Body of pancreas (tissue), 4 donors: ENCODE measurements at regions not wholly inside any gene's neighbourhood (a gene's known extent, or its start where the extent isn't known, plus 50 kb on each side); places are given as distances from the start of the nearest gene placed in this dataset.
A peak's percentile ranks its signal among the peaks of the same experiment; 100 is the strongest.

Experiments used
- ATAC-seq: fragments of 150-250 bp; one replicate; pipeline ENCODE4 v1.9.1; 2016
- DNase-seq, 4 donors: peaks; one replicate each; pipeline ENCODE4 v3.0.0-alpha.2; 2019
- H3K27ac ChIP-seq, 4 donors: fragments of 200-600 bp; sonication (generic); 1 replicate in 3 of 4; 2 replicates in 1 of 4; pipeline versions ENCODE4 v1.5.1 to v1.6.1; 2016 to 2019; ENCODE audit warnings: mild to moderate bottlenecking in 1 of 4, mixed read lengths in 1 of 4, moderate library complexity in 1 of 4
- H3K27me3 ChIP-seq, 2 donors: fragments of 200-600 bp; sonication (generic); one replicate each; pipeline ENCODE4 v1.6.0; 2016; ENCODE audit warnings: mild to moderate bottlenecking in 1 of 2
- H3K36me3 ChIP-seq, 2 donors: fragments of 200-600 bp; sonication (generic); replicated peaks in 1 of 2; 2 replicates each; pipeline ENCODE4 v1.5.1; 2016; ENCODE audit warnings: low read depth in 2 of 2; ENCODE audit not compliant: insufficient read depth in 1 of 2
- H3K4me1 ChIP-seq: fragments of 200-600 bp; sonication (generic); one replicate; pipeline ENCODE4 v1.6.0; 2016
- H3K4me3 ChIP-seq, 2 donors: fragments of 200-600 bp; sonication (generic); 1 replicate in 1 of 2; 2 replicates in 1 of 2; pipeline ENCODE4 v1.5.1; 2016 to 2019
- H3K9me3 ChIP-seq, 3 donors: fragments of 200-600 bp; sonication (generic); 1 replicate in 2 of 3; 2 replicates in 1 of 3; pipeline ENCODE4 v1.5.1; 2016
- CTCF ChIP-seq, 7 experiments: fragments of 450-650 bp in 4 of 7; fragments of 200-600 bp in 3 of 7; sonication (generic) in 3 of 7; IDR thresholded peaks; one replicate each; pipeline ENCODE4 v1.5.1; 2016 to 2019; ENCODE audit warnings: antibody characterized with exemption in 7 of 7
- POLR2A ChIP-seq, 3 donors: fragments of 450-650 bp; IDR thresholded peaks; one replicate each; pipeline ENCODE4 v1.6.1; 2016; ENCODE audit warnings: antibody characterized with exemption in 3 of 3, mild to moderate bottlenecking in 2 of 3
- WGBS, 2 donors: methylation state at CpG; one replicate each; pipeline ENCODE4 v1.1.5; 2017; 5-methylcytosine and 5-hydroxymethylcytosine counted together
- intact Hi-C: fragments of 100-400 bp; cut with DNase I; formaldehyde crosslinking; loops from one replicate; pipeline ENCODE4 v1.15.1; 2023

DNA sequence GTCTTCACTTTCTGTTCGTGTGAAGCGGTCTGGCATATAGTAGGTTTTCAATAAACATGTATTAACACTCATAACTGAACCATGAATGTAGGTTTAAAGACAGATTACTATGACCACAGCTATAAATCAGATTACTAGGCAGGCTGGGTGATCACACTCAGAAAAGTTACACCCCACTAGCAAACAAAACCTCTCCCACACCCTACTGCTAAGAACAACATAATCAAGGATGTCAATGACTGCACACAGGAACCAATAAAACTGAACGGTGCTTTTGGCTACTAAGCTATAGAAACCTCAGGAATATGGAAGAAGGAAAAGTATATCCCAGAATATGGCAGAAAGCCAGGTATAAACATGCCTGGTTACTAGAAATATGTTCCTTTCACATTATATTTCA lies 676.9 kb downstream of the SMARCA1 start:
- intact Hi-C loops, result no loop called here
- Histone ChIP-seq H3K4me1 (no peaks in the 10 kb centered on the region), H3K9me3 (no peaks in the 10 kb centered on the region), H3K4me3 (no peak overlapping the region), H3K27me3 (no peaks in the 10 kb centered on the region), H3K27ac (no peak overlapping the region), H3K36me3 (no peaks in the 10 kb centered on the region)
- TF ChIP-seq POLR2A (IDR thresholded peaks at IDR 0.05) (no peak), CTCF (IDR thresholded peaks at IDR 0.05) (no peak)
- 78 to 82% methylated on average over 3 of the region's 3 CpGs for WGBS, 2 donors
- no peak for ATAC-seq
- DNase-seq, result no peak

GRCh38 chrX:128818690-128819089 lies 704.6 kb downstream of the SMARCA1 start:
- H3K4me1 ChIP-seq, result no peaks in the 10 kb centered on the region
- no peak for TF ChIP-seq POLR2A (IDR thresholded peaks at IDR 0.05)
- no peak for TF ChIP-seq CTCF (IDR thresholded peaks at IDR 0.05)
- DNase-seq (no peak), ATAC-seq (no peak)
- intact Hi-C loops, result no loop called here
- H3K27ac ChIP-seq, result no peak overlapping the region
- WGBS, 2 donors, result 78 to 89% methylated on average over 5 of the region's 5 CpGs
- H3K27me3 ChIP-seq, result no peaks in the 10 kb centered on the region
- no peak overlapping the region for H3K4me3 ChIP-seq
- H3K9me3 ChIP-seq, result no peaks in the 10 kb centered on the region
- H3K36me3 ChIP-seq, result no peaks in the 10 kb centered on the region

DNA sequence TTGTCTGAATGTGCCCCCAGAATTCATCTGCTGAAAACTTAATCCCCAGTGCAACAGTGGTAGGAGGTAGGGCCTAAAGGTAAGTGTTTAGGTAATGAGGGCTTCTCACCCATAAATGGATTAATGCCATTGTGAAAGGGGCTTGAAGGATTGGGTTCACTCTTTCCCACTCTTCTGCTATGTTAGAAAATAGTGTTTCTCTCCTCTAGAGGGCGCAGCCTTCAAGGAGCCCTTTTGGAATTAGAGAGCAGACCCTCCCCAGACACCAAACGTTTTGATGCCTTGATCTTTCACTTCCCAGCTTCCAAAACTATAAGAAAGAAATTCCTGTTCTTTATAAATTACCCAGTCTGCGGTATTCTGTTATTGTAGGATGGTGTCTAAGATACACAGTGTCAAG lies 706.4 kb downstream of the SMARCA1 start:
- no peaks in the 10 kb centered on the region for H3K9me3 ChIP-seq

DNA sequence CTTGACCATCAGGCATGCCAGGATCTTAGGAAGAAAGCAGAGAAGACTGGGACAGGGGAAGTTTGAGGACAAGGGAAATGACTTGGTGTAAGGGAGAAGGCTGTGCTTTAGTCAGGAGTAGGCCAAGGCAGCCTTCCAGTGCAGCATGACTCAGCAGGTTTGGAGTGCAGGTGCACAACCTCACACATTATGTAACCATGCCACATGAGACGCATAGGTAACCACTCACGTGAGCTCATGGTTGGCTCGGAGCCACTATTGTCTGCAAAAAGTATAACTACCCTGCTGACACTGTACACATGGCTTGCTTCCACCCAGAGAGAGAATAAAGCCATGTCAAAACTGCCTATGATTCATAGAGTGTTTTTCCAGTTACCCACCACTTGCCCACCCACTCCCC lies 715.9 kb downstream of the SMARCA1 start:
- H3K27ac ChIP-seq, result peak overlapping the region in 1 of 4 donors; percentile 41
- H3K9me3 ChIP-seq, result no peaks in the 10 kb centered on the region
- intact Hi-C loops, result no loop called here
- no peaks in the 10 kb centered on the region for H3K36me3 ChIP-seq
- peak; percentile 27 to 75 (median 62) for DNase-seq
- peak; percentile 30 for ATAC-seq
- H3K4me3 ChIP-seq, result no peak overlapping the region
- WGBS, 2 donors, result 27% methylated on average over 3 of the region's 3 CpGs; no CpG with 5 or more reads in 1 of the 2 donors
- H3K4me1 ChIP-seq, result no peaks in the 10 kb centered on the region
- no peak for TF ChIP-seq POLR2A (IDR thresholded peaks at IDR 0.05)
- no peak for TF ChIP-seq CTCF (IDR thresholded peaks at IDR 0.05)
- no peaks in the 10 kb centered on the region for H3K27me3 ChIP-seq

More for the DNA sequence above, 706.4 kb downstream of the SMARCA1 start:
- Histone ChIP-seq H3K27ac (no peak overlapping the region), H3K27me3 (no peaks in the 10 kb centered on the region), H3K4me3 (no peak overlapping the region), H3K4me1 (no peaks in the 10 kb centered on the region), H3K36me3 (no peaks in the 10 kb centered on the region)
- no peak for ATAC-seq
- intact Hi-C loops, result no loop called here
- TF ChIP-seq POLR2A (IDR thresholded peaks at IDR 0.05) (no peak), CTCF (IDR thresholded peaks at IDR 0.05) (peak in 2 of 7 experiments; percentile 13)
- WGBS, 2 donors, result 20 to 33% methylated on average over 3 of the region's 3 CpGs
- DNase-seq, result no peak

DNA sequence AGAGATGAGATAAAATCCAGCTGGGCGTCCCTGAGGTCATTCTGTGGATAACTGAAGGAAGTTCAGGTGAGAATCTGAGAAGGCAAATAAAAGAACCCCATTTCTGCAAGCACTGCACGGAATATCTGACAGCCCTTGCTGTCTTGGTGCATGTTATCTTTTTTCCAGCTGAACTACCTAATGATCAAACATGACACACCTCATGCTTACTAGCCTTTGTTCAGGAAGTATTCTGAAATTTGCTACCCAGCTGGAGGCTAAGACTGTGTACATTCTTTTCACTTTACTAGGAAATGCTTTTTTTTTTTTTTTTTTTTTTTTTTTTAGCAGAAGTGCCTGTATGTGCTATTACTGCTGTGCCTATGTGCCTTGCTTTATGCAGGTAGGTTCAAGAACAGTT lies 718.1 kb downstream of the SMARCA1 start:
- ATAC-seq, result peak; percentile 52
- DNase-seq, result peak in 1 of 4 donors; percentile 2

More for the DNA sequence above, 718.1 kb downstream of the SMARCA1 start:
- WGBS, 2 donors, result 17 to 22% methylated on average over 2 of the region's 2 CpGs
- Histone ChIP-seq H3K27ac (peak overlapping the region in 2 of 4 donors; percentile 40 to 62), H3K36me3 (no peaks in the 10 kb centered on the region), H3K4me3 (no peak overlapping the region), H3K4me1 (no peaks in the 10 kb centered on the region), H3K9me3 (no peaks in the 10 kb centered on the region), H3K27me3 (no peaks in the 10 kb centered on the region)
- intact Hi-C loops, result no loop called here
- TF ChIP-seq CTCF (IDR thresholded peaks at IDR 0.05) (no peak), POLR2A (IDR thresholded peaks at IDR 0.05) (no peak)
